SK-N-SH treated with all-trans-retinoic acid at 6 μM for 48 hours (cell line): ENCODE measurements at regions not wholly inside any gene's neighbourhood (a gene's known extent, or its start where the extent isn't known, plus 50 kb on each side); places are given as distances from the start of the nearest gene placed in this dataset.

ENCODE experiments used
- ATAC-seq: fragments of 200-7000 bp; cut with Tn5 transposase; 3 replicates; pipeline ENCODE4 v1.9.1; 2020; ENCODE audit warnings: mild to moderate bottlenecking, moderate library complexity
- ARNTL ChIP-seq: fragments of 450-650 bp; formaldehyde crosslinking; IDR thresholded peaks from 2 replicates; pipeline ENCODE4 v1.5.0; 2020; ENCODE audit warnings: low read depth, mild to moderate bottlenecking, moderate library complexity, borderline replicate concordance
- CSDC2 ChIP-seq: fragments of 250-450 bp; sonication (Bioruptor Pico); IDR thresholded peaks from 2 replicates; pipeline ENCODE4 v1.5.0; 2020; ENCODE audit warnings: mild to moderate bottlenecking, moderate library complexity
- ESRRG ChIP-seq: fragments of 250-450 bp; sonication (Bioruptor Pico); IDR thresholded peaks from 2 replicates; pipeline ENCODE4 v1.6.1; 2021; ENCODE audit warnings: mild to moderate bottlenecking
- GLIS3 ChIP-seq: fragments of 250-450 bp; sonication (Bioruptor Pico); IDR thresholded peaks from 2 replicates; pipeline ENCODE4 v1.5.0; 2020; ENCODE audit warnings: mild to moderate bottlenecking, moderate library complexity
- ISL1 ChIP-seq: fragments of 250-450 bp; sonication (Bioruptor Pico); IDR thresholded peaks from 2 replicates; pipeline ENCODE4 v2.1.2; 2022; ENCODE audit warnings: mild to moderate bottlenecking, moderate library complexity
- OSR1 ChIP-seq: fragments of 250-450 bp; sonication (Bioruptor Pico); IDR thresholded peaks from 2 replicates; pipeline ENCODE4 v1.8.0; 2022; ENCODE audit warnings: moderate library complexity, mild to moderate bottlenecking, inconsistent platforms
- PPARA ChIP-seq: fragments of 250-450 bp; sonication (Bioruptor Pico); IDR thresholded peaks from 2 replicates; pipeline ENCODE4 v1.5.0; 2020; ENCODE audit warnings: mild to moderate bottlenecking, borderline replicate concordance
- RARB ChIP-seq: fragments of 250-450 bp; sonication (Bioruptor Pico); IDR thresholded peaks from 2 replicates; pipeline ENCODE4 v1.8.0; 2021; ENCODE audit warnings: mild to moderate bottlenecking, moderate library complexity
- SNAI2 ChIP-seq: fragments of 250-450 bp; sonication (Bioruptor Pico); IDR thresholded peaks from 2 replicates; pipeline ENCODE4 v1.5.0; 2020; ENCODE audit warnings: mild to moderate bottlenecking, moderate library complexity
- TCF4 ChIP-seq: fragments of 250-450 bp; sonication (Bioruptor Pico); IDR thresholded peaks from 2 replicates; pipeline ENCODE4 v1.8.0; 2021; ENCODE audit warnings: mild to moderate bottlenecking, moderate library complexity, borderline replicate concordance
- ZC3H10 ChIP-seq: fragments of 250-450 bp; sonication (Bioruptor Pico); IDR thresholded peaks from 2 replicates; pipeline ENCODE4 v1.5.1; 2021; ENCODE audit warnings: mild to moderate bottlenecking, moderate library complexity
- ZFP3 ChIP-seq: fragments of 250-450 bp; sonication (Bioruptor Pico); IDR thresholded peaks from 2 replicates; pipeline ENCODE4 v1.5.0; 2020; ENCODE audit warnings: mild to moderate bottlenecking, moderate library complexity
- ZFP30 ChIP-seq: fragments of 450-650 bp; formaldehyde crosslinking; IDR thresholded peaks from 2 replicates; pipeline ENCODE4 v1.5.0; 2022; ENCODE audit warnings: mild to moderate bottlenecking, moderate library complexity
- ZNF565 ChIP-seq: fragments of 450-650 bp; formaldehyde crosslinking; conservative IDR thresholded peaks from 2 replicates; pipeline ENCODE4 v1.5.0; 2020; ENCODE audit warnings: low read depth, mild to moderate bottlenecking, moderate library complexity
- ZNF70 ChIP-seq: fragments of 450-650 bp; formaldehyde crosslinking; IDR thresholded peaks from 2 replicates; pipeline ENCODE4 v1.5.0; 2020; ENCODE audit warnings: mild to moderate bottlenecking, moderate library complexity
- ZNF8 ChIP-seq: fragments of 450-650 bp; formaldehyde crosslinking; IDR thresholded peaks from 2 replicates; pipeline ENCODE4 v1.5.0; 2020; ENCODE audit warnings: mild to moderate bottlenecking, moderate library complexity
- TF ChIP-seq, protein P1 (sequence below): fragments of 250-450 bp; sonication (Bioruptor Pico); IDR thresholded peaks from 2 replicates; pipeline ENCODE4 v1.5.0; 2020; ENCODE audit warnings: mild to moderate bottlenecking, moderate library complexity
- TF ChIP-seq, protein P2 (sequence below): fragments of 250-450 bp; sonication (Bioruptor Pico); IDR thresholded peaks from 2 replicates; pipeline ENCODE4 v1.5.1; 2020; ENCODE audit warnings: low read depth, mild to moderate bottlenecking, moderate library complexity
- TF ChIP-seq, protein P3 (sequence below): fragments of 250-450 bp; sonication (Bioruptor Pico); IDR thresholded peaks from 2 replicates; pipeline ENCODE4 v1.5.1; 2021; ENCODE audit warnings: mild to moderate bottlenecking, moderate library complexity
- TF ChIP-seq, protein P4 (sequence below): fragments of 250-450 bp; sonication (Bioruptor Pico); IDR thresholded peaks from 2 replicates; pipeline ENCODE4 v1.8.0; 2020; ENCODE audit warnings: mild to moderate bottlenecking, moderate library complexity, borderline replicate concordance

DNA sequence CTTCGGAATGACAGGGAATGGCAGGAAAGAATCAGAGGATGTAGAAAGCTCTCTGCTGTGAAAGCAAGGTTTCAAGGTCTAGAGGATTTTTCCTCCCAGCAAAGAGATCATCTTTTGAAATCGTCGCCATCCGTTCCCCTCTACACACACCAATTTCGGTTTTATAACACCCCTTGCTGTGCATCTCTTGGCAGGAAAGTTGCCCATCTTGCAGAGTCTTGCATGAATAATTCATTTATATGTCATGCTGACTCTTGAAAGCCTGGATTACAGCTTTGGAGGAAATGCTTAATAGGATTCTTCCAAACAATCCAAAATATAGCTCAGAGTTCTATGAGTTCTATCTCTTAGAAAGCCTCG lies 262.7 kb downstream of the CHL1 start:
- ATAC-seq, result no peak
- TF ChIP-seq CSDC2 (CRISPR knock-in tag) (no peak), ARNTL (CRISPR knock-in tag) (no peak), ISL1 (CRISPR knock-in tag) (no peak), RARB (CRISPR knock-in tag) (no peak), TCF4 (CRISPR knock-in tag) (no peak), ZNF8 (CRISPR knock-in tag) (no peak), GLIS3 (CRISPR knock-in tag) (no peak), ZC3H10 (CRISPR knock-in tag) (no peak), ESRRG (CRISPR knock-in tag) (no peak), OSR1 (no peak), ZFP30 (CRISPR knock-in tag) (no peak)
- TF ChIP-seq, protein P1, sequence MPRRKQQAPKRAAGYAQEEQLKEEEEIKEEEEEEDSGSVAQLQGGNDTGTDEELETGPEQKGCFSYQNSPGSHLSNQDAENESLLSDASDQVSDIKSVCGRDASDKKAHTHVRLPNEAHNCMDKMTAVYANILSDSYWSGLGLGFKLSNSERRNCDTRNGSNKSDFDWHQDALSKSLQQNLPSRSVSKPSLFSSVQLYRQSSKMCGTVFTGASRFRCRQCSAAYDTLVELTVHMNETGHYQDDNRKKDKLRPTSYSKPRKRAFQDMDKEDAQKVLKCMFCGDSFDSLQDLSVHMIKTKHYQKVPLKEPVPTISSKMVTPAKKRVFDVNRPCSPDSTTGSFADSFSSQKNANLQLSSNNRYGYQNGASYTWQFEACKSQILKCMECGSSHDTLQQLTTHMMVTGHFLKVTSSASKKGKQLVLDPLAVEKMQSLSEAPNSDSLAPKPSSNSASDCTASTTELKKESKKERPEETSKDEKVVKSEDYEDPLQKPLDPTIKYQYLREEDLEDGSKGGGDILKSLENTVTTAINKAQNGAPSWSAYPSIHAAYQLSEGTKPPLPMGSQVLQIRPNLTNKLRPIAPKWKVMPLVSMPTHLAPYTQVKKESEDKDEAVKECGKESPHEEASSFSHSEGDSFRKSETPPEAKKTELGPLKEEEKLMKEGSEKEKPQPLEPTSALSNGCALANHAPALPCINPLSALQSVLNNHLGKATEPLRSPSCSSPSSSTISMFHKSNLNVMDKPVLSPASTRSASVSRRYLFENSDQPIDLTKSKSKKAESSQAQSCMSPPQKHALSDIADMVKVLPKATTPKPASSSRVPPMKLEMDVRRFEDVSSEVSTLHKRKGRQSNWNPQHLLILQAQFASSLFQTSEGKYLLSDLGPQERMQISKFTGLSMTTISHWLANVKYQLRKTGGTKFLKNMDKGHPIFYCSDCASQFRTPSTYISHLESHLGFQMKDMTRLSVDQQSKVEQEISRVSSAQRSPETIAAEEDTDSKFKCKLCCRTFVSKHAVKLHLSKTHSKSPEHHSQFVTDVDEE, result no peak
- TF ChIP-seq, protein P2, sequence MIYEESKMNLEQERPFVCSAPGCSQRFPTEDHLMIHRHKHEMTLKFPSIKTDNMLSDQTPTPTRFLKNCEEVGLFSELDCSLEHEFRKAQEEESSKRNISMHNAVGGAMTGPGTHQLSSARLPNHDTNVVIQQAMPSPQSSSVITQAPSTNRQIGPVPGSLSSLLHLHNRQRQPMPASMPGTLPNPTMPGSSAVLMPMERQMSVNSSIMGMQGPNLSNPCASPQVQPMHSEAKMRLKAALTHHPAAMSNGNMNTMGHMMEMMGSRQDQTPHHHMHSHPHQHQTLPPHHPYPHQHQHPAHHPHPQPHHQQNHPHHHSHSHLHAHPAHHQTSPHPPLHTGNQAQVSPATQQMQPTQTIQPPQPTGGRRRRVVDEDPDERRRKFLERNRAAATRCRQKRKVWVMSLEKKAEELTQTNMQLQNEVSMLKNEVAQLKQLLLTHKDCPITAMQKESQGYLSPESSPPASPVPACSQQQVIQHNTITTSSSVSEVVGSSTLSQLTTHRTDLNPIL (CRISPR knock-in tag), result no peak

DNA sequence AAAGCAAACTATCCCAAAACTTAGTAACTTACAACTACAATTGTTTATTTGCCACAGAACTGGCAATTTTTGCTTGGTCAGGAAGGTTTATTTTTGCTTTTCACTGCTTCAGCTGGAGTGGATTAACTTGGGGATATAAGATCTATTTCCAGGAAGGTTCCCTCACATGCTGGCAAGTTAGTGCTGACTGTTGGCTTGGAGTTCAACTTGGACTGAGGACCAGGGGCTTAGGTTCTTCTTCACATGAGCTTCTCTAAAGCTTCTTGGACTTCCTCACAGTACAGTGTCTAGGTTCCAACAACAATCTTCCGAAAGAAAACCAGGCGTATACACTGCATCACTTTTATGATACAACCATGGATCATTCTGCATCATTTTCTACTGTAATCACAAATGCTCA lies 264.4 kb downstream of the CHL1 start:
- no peak for ATAC-seq

DNA sequence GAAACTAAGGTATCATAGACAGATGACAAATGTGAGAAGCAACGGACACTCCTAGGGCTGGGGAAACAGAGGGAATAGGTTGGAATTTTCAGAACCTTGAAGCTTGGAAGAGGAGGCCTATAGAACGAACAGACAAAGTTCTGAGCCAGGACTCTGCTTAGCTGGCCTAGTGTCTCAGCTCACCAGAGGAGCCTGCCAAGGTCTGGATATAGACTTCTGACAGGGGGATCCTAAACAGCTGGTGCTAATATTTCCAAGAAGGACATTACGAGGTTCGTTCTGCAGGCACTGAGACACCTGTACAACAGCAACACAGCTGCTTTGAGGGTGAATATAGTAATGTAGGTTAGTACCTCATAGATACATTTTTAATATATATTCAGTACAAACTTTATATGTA lies 266.3 kb downstream of the CHL1 start:
- TF ChIP-seq PPARA (CRISPR knock-in tag) (no peak), CSDC2 (CRISPR knock-in tag) (no peak), ISL1 (CRISPR knock-in tag) (no peak), SNAI2 (CRISPR knock-in tag) (no peak), GLIS3 (CRISPR knock-in tag) (no peak), ZC3H10 (CRISPR knock-in tag) (no peak), RARB (CRISPR knock-in tag) (no peak), ZNF70 (CRISPR knock-in tag) (no peak), OSR1 (no peak), ZNF8 (CRISPR knock-in tag) (no peak), ESRRG (CRISPR knock-in tag) (no peak), ZNF565 (CRISPR knock-in tag) (no peak), ZFP3 (no peak)
- TF ChIP-seq, protein P2 (CRISPR knock-in tag), result no peak
- TF ChIP-seq, protein P3, sequence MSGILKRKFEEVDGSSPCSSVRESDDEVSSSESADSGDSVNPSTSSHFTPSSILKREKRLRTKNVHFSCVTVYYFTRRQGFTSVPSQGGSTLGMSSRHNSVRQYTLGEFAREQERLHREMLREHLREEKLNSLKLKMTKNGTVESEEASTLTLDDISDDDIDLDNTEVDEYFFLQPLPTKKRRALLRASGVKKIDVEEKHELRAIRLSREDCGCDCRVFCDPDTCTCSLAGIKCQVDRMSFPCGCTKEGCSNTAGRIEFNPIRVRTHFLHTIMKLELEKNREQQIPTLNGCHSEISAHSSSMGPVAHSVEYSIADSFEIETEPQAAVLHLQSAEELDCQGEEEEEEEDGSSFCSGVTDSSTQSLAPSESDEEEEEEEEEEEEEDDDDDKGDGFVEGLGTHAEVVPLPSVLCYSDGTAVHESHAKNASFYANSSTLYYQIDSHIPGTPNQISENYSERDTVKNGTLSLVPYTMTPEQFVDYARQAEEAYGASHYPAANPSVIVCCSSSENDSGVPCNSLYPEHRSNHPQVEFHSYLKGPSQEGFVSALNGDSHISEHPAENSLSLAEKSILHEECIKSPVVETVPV (CRISPR knock-in tag), result no peak
- TF ChIP-seq, protein P4, sequence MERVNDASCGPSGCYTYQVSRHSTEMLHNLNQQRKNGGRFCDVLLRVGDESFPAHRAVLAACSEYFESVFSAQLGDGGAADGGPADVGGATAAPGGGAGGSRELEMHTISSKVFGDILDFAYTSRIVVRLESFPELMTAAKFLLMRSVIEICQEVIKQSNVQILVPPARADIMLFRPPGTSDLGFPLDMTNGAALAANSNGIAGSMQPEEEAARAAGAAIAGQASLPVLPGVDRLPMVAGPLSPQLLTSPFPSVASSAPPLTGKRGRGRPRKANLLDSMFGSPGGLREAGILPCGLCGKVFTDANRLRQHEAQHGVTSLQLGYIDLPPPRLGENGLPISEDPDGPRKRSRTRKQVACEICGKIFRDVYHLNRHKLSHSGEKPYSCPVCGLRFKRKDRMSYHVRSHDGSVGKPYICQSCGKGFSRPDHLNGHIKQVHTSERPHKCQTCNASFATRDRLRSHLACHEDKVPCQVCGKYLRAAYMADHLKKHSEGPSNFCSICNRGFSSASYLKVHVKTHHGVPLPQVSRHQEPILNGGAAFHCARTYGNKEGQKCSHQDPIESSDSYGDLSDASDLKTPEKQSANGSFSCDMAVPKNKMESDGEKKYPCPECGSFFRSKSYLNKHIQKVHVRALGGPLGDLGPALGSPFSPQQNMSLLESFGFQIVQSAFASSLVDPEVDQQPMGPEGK, result no peak
- TF ChIP-seq, protein P1, result no peak
- no peak for ATAC-seq

More for the DNA sequence above, 264.4 kb downstream of the CHL1 start:
- TF ChIP-seq ZNF70 (CRISPR knock-in tag), result no peak
- TF ChIP-seq TCF4 (CRISPR knock-in tag), result no peak
- no peak for TF ChIP-seq PPARA (CRISPR knock-in tag)
- no peak for TF ChIP-seq ZFP30 (CRISPR knock-in tag)
- no peak for TF ChIP-seq OSR1
- no peak for TF ChIP-seq ZFP3
- no peak for TF ChIP-seq CSDC2 (CRISPR knock-in tag)
- TF ChIP-seq ISL1 (CRISPR knock-in tag), result no peak
- TF ChIP-seq, all 23 proteins: peak for 0
